Activated CD8-positive, alpha-beta memory T cell treated with anti-CD3 and anti-CD28 coated beads for 36 hours (primary cell): ENCODE measurements at regions not wholly inside any gene's neighbourhood (a gene's known extent, or its start where the extent isn't known, plus 50 kb on each side); places are given as distances from the start of the nearest gene placed in this dataset.
"Not testable (repeated sequence)": the region's sequence is repeated elsewhere in the genome, so short reads cannot be mapped to it uniquely, and the experiment has no call there.

Experiments
- CTCF ChIA-PET: fragments of 350-600 bp; sonication (Branson Sonifier 250); formaldehyde crosslinking; loops from one replicate; lab custom pipeline; 2021; ENCODE audit warnings: antibody characterized with exemption; lab: Charles Lee
- POLR2A ChIA-PET: fragments of 350-600 bp; sonication (Branson Sonifier 250); formaldehyde crosslinking; loops from one replicate; lab custom pipeline; 2021; ENCODE audit warnings: antibody characterized with exemption; lab: Charles Lee

DNA sequence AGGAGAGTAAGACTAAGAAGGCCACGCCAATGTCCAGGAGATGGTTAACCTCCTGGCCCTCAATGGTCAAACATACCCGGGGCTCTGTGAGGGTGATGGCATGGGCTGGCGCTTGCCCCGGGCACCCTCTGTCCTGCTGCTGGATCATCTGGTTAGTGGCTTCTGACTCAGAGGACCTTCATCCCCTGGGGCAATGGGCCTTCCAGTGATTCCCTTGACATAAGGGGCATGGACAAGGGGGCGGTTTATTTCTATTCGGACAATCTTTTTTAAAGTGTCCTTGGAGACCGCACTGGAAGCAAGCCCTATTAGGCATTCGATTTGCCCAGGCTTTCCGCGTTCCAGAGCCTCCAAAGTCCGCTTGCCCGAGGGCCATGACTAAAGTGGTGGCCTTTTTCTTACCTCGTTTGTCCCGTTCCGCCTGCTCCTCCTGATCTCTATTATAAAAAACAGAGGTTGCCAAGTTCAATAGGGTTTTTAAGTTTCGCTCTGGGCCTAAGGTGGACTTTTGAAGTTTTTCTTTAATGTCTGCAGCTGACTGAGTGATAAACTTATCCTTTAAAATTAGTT lies 93.4 kb upstream of the RHOBTB1 start:
- CTCF ChIA-PET, POLR2A ChIA-PET: not testable (repeated sequence)

DNA sequence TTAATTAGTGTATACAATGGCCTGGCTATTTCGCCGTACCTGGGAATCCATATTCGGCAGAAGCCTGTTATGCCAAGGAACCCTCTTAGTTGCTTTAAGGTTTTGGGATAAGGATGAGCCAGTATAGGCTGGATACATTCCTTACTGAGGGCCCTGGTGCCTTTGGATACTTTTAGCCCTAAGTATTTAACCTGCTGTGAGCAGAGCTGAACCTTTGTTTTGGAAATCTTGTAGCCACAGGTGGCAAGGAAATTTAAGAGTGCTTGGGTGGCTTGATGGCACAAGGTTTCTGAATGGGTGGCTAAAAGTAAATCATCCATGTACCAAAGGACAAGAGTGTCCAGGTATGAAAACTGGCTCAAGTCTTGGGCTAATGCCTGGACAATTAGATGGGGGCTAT lies 92.2 kb upstream of the RHOBTB1 start:
- CTCF ChIA-PET, POLR2A ChIA-PET: not testable (repeated sequence)

- CTCF ChIA-PET, result no interaction called here
- POLR2A ChIA-PET, result no interaction called here
Observed at GRCh38 chr10:61031341-61031740, 87.4 kb upstream of the RHOBTB1 start.

GRCh38 chr10:61029411-61029810 lies 85.4 kb upstream of the RHOBTB1 start:
- CTCF ChIA-PET, result no interaction called here

DNA sequence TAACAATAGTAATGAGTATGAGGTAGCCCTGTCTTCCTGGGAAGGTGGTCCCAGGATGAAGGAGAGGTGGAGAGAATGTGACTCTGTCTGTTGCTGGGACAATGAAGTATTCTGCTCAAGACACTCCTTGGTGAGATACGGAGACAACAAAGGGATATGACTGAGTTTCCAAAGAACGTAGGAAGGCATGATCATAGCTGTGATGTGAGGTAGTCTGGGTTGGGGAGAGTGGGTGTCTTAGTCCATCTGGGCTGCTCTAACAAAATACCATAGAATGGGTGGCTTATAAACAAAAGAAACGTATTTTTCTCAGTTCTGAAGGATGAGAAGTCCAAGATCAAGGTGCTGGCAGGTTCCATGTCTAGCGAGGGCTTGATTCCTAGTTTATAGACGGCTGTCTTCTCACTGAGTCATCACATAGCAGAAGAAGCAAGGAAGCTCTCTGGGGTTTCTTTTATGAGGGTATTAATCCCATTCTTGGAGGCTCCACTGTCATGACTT lies 84.9 kb upstream of the RHOBTB1 start:
- POLR2A ChIA-PET, result no interaction called here
- CTCF ChIA-PET, result no interaction called here

More at GRCh38 chr10:61029411-61029810, 85.4 kb upstream of the RHOBTB1 start:
- POLR2A ChIA-PET, result no interaction called here

DNA sequence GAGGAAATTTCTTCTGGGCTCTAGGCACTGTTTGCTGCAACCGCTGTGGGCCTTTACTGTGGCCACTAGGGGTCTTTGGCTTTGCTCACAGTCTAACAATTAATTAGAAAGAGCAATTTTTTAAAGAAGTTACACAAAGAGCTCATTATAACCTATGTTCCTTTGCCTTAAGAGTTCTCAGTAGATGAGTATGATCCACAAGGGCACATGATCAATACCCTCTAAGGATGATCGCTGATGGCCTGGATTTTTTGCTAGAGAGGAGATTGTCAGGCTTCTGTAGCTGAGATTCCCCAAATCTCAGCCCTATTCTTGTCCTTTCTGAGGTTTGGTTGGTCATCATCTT lies 80.8 kb upstream of the RHOBTB1 start:
- CTCF ChIA-PET, result no interaction called here
- POLR2A ChIA-PET, result no interaction called here

DNA sequence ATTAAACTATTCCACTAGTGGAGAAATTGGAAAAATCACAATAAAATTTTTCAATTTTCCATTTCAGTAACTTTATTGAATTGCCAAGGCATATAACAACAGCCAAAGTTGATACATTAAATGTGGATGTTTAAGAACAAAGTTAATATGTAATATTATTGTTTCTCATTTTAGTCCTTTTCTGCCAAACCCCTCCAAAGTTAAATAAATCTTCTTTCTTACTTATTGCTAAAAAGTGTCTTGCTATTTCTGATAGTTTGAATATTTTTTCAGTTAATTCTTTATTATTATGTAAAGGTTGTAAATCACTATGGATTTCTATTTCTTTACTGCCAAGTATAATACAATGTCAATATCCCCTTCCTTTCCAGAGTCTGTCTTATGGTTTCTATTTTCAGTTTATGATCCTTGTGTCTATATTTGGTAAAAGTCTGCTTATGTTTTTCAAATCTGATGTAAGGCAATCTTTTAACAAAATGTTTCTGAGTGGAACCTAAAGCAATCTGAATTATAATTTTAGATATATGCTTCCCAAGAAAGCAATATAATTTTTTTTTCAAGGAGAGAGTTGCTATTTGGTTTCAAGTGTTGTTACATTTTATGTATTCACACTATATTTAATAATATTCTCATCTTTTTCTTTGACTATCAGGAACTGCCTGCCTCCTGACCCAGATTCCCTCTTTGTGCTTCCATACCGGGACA lies 80.3 kb upstream of the RHOBTB1 start:
- POLR2A ChIA-PET, result no interaction called here
- CTCF ChIA-PET, result no interaction called here

- ChIA-PET CTCF (no interaction called here), POLR2A (no interaction called here)
Observed at GRCh38 chr10:61023053-61023452, 79.1 kb upstream of the RHOBTB1 start.

GRCh38 chr10:61021926-61022325 lies 77.9 kb upstream of the RHOBTB1 start:
- POLR2A ChIA-PET, result no interaction called here
- CTCF ChIA-PET, result no interaction called here

DNA sequence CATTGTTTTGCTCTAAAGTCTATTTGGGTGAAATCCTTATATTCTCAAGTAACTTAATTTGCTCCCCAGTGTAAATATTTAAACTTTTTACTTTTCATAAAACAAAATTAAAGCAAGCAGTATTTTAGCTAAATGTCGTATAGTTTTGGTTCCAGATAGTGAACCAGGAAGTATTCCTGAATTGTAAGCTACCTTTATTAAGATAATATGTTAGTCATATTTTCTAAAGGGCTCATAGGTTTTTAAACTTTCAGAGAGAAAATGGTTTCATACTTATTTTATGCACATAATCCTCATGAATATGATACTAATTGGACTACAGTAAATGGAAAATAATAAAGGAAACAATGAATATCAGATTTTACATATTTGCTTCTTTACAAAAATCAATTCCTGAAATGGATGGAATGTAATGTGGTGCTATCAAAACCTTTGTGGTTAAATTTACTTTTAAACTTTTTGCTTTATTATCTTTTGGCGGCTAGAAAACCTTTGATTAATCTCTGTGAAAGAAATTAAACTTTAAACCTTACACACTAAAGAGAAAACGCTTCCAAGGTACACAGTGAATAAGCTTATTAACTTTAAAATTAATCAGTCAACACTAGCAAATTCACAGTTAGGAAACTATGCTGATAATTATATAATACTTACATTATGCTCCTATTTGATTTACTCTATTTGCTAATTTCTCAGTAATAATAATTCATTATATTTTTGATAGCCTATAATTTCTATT lies 76.6 kb upstream of the RHOBTB1 start:
- ChIA-PET CTCF (no interaction called here), POLR2A (no interaction called here)

GRCh38 chr10:61018146-61018545 lies 74.2 kb upstream of the RHOBTB1 start:
- ChIA-PET POLR2A (no interaction called here), CTCF (no interaction called here)

GRCh38 chr10:61016630-61017029 lies 72.6 kb upstream of the RHOBTB1 start:
- ChIA-PET POLR2A (no interaction called here), CTCF (no interaction called here)

- ChIA-PET CTCF (no interaction called here), POLR2A (no interaction called here)
Observed at GRCh38 chr10:61016007-61016406, 72.0 kb upstream of the RHOBTB1 start.

DNA sequence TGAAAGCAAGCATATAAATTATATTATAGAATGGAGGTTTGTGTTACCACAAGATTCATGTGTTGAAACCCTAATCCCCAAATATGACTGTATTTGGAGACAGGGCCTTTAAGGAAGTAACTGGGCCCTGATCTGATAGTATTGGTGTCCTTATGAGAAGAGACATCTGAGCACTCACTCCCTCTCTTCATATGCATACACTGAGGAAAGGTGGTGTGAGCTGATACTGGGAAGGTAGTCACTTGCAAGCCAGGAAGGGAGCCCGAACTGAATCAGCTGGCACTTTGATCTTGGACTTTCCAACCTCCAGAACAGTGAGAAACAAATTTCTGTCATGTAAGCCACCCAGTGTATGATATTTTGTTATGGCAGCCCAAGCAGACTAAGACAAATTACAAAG lies 66.9 kb upstream of the RHOBTB1 start:
- ChIA-PET POLR2A (no interaction called here), CTCF (no interaction called here)

DNA sequence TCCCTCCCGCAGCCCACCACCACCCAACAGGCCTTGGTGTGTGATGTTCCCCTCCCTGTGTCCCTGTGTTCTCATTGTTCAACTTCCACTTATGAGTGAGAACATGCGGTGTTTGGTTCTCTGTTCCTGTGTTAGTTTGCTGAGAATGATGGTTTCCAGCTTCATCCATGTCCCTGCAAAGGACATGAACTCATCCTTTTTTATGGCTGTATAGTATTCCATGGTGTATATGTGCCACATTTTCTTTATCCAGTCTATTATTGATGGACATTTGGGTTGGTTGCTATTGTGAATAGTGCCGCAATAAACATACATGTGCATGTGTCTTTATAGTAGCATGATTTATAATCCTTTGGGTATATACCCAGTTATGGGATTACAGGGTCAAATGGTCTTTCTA lies 59.1 kb upstream of the RHOBTB1 start:
- CTCF ChIA-PET, POLR2A ChIA-PET: not testable (repeated sequence)

DNA sequence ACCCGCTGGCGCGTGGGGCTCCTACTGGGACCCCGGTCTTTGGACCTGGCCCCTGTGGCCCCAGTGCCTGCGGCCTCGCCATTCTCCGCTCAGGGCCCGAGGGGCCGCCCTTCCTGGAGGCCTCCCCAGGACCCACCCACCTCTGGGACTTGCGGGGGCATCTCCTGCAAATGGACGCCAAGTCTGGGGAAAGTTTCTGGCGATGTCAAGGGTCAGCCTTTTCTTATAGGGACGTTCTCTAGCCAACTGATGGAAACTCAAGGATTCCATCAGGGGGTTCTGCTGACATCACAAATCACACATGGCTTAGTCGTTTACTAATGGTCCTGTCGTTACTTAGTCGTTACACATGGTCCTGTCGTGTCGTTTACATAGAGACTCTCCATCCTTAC lies 57.7 kb upstream of the RHOBTB1 start:
- ChIA-PET CTCF (no interaction called here), POLR2A (no interaction called here)

DNA sequence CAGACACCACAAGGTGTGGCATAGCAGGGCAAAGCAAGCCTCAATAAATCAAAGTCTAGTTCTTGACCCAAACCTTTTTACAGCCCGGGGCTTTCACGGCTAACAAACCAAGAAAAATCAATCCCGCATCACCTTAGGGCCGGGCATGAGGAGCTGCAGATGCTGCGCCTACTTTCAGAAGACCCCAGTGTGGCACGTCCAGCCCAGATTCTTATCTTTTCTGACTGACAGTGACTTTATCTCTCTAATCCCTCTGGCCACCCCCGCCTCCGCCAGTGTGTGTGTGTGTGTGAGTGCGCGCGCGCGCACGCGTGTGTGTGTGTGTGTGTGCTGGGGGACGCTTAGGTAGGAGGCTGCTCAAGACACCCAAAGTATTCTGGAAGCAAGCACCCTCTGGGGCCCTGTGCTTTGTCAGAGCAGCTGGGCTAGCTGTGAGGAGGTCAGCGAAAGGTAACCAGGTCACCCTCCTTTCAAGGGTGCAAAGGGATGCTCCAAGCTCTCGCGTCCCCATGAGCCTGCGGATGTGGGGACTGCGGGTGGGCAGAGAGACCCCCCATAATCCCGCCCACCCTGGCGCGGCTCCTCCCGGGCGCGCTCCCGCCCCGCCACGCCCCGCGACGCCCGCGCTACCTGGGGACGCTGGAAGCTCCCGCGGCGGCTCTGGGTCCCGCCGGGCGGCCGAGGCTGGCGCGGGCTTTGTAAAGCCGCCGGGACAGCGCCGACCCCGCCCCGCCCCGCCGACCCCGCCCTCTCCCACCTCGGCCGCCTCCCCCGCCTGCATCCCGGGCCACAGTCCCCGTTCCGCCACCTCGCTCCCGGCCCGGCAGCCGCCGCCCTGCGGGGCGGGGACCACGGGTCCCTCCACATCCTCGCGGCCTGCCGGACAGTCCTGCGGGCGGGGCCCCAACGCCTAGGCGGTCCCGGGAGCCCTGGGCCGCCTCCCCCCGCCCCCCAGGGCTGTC lies 57.1 kb upstream of the RHOBTB1 start:
- ChIA-PET POLR2A (no interaction called here), CTCF (no interaction called here)

- ChIA-PET CTCF (no interaction called here), POLR2A (no interaction called here)
Observed at GRCh38 chr10:60998932-60999331, 54.9 kb upstream of the RHOBTB1 start.

DNA sequence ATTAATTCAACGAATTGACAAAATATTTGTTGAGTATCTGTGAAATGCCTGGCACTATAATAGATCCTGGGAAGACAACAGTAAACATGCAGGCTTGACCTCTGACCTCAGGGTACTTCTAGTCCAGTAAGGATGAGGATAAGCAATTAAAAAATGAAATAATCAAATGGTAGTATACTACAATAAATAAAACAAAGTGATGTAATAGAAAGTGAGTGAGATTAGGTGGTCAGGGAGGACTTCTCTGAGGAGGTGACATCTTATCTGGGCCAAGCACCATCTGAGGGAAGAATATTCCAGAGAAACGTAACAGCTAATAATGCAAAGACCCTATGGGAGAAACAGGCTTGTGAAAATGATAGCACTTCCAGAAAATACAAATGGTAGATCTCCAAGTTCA lies 50.1 kb upstream of the RHOBTB1 start:
- POLR2A ChIA-PET, result no interaction called here
- CTCF ChIA-PET, result no interaction called here
